GM23338 (cell line): ENCODE measurements at regions not wholly inside any gene's neighbourhood (a gene's known extent, or its start where the extent isn't known, plus 50 kb on each side); places are given as distances from the start of the nearest gene placed in this dataset.

Source experiments
- ATAC-seq: fragments of 200-7000 bp; cut with Tn5 transposase; 3 replicates; pipeline ENCODE4 v1.9.1; 2020
- DNase-seq: peaks from one replicate; pipeline ENCODE4 v3.0.0-alpha.2; 2015; ENCODE audit warnings: low spot score
- H2AFZ ChIP-seq: fragments of 200-600 bp; sonication (generic); 2 replicates; pipeline ENCODE4 v1.8.0; 2016; ENCODE audit warnings: antibody characterized with exemption, mild to moderate bottlenecking, moderate library complexity
- H3F3A ChIP-seq: fragments of 200-600 bp; sonication (generic); replicated peaks from 2 replicates; pipeline ENCODE4 v1.8.0; 2017; ENCODE audit warnings: antibody characterized with exemption, mixed run types, low read depth
- H3K27ac ChIP-seq: fragments of 200-600 bp; sonication (generic); 2 replicates; pipeline ENCODE4 v1.6.1; 2016; ENCODE audit warnings: low read depth
- H3K27me3 ChIP-seq: fragments of 200-600 bp; sonication (generic); 2 replicates; pipeline ENCODE4 v1.8.0; 2016; ENCODE audit warnings: mild to moderate bottlenecking, mixed run types, moderate library complexity; ENCODE audit not compliant: insufficient read depth
- H3K36me3 ChIP-seq: fragments of 200-600 bp; sonication (generic); 2 replicates; pipeline ENCODE4 v1.8.0; 2016; ENCODE audit warnings: mild to moderate bottlenecking; ENCODE audit not compliant: insufficient read depth
- H3K4me1 ChIP-seq: fragments of 200-600 bp; sonication (generic); 2 replicates; pipeline ENCODE4 v1.8.0; 2016; ENCODE audit warnings: mild to moderate bottlenecking, moderate library complexity; ENCODE audit not compliant: insufficient read depth
- H3K4me2 ChIP-seq: fragments of 200-600 bp; sonication (generic); 2 replicates; pipeline ENCODE4 v1.7.1; 2017; ENCODE audit warnings: mixed run types
- H3K4me3 ChIP-seq: fragments of 200-600 bp; sonication (generic); 2 replicates; pipeline ENCODE4 v1.6.1; 2016; ENCODE audit warnings: mixed run types
- H3K79me2 ChIP-seq: fragments of 200-600 bp; sonication (generic); replicated peaks from 2 replicates; pipeline ENCODE4 v1.8.0; 2017; ENCODE audit warnings: mild to moderate bottlenecking; ENCODE audit not compliant: insufficient read depth
- H3K9me2 ChIP-seq: fragments of 200-600 bp; sonication (generic); 2 replicates; pipeline ENCODE4 v1.8.0; 2017; ENCODE audit not compliant: insufficient read depth
- H4K20me1 ChIP-seq: fragments of 200-600 bp; sonication (generic); replicated peaks from 2 replicates; pipeline ENCODE4 v1.8.0; 2017; ENCODE audit warnings: mild to moderate bottlenecking; ENCODE audit not compliant: insufficient read depth
- H3K27ac Mint-ChIP-seq: 2 replicates; pipeline ENCODE4 v1.8.0; 2020; ENCODE audit warnings: inconsistent platforms, mild to moderate bottlenecking, moderate library complexity, mixed read lengths
- H3K27me3 Mint-ChIP-seq: 3 replicates; pipeline ENCODE4 v1.8.0; 2022; ENCODE audit warnings: low read depth, mild to moderate bottlenecking, moderate library complexity, mixed read lengths, inconsistent platforms; ENCODE audit not compliant: insufficient read depth, poor library complexity
- H3K36me3 Mint-ChIP-seq: 3 replicates; pipeline ENCODE4 v1.8.0; 2021; ENCODE audit warnings: low read depth, mild to moderate bottlenecking, inconsistent platforms, moderate library complexity, mixed read lengths
- H3K4me1 Mint-ChIP-seq: 3 replicates; pipeline ENCODE4 v1.8.0; 2020; ENCODE audit warnings: mild to moderate bottlenecking, inconsistent platforms, mixed read lengths
- H3K4me3 Mint-ChIP-seq: 3 replicates; pipeline ENCODE4 v1.8.0; 2021; ENCODE audit warnings: moderate library complexity, mild to moderate bottlenecking, inconsistent platforms, mixed read lengths
- H3K9me3 Mint-ChIP-seq: 3 replicates; pipeline ENCODE4 v1.8.0; 2020; ENCODE audit warnings: moderate library complexity, mild to moderate bottlenecking, inconsistent platforms, mixed read lengths
- CREB1 ChIP-seq: fragments of 250-450 bp; sonication (Bioruptor Pico); IDR thresholded peaks from 2 replicates; pipeline ENCODE4 v1.5.0; 2020; ENCODE audit warnings: low read depth, mild to moderate bottlenecking, moderate library complexity
- CTCF ChIP-seq, 2 experiments: fragments of 200-600 bp in 1 of 2; sonication (generic) in 1 of 2; conservative IDR thresholded peaks; 2 replicates each; pipeline versions ENCODE4 v1.5.1 to v1.6.1; 2016 to 2017; ENCODE audit warnings: antibody characterized with exemption in 2 of 2, low read depth in 2 of 2, mild to moderate bottlenecking in 2 of 2, moderate library complexity in 1 of 2
- EZH2 ChIP-seq: fragments of 200-600 bp; sonication (generic); IDR thresholded peaks from one replicate; pipeline ENCODE4 v1.8.0; 2017; ENCODE audit warnings: antibody characterized with exemption, mild to moderate bottlenecking, low read depth; ENCODE audit not compliant: unreplicated experiment
- EZH2phosphoT487 ChIP-seq: fragments of 200-600 bp; sonication (generic); IDR thresholded peaks from one replicate; pipeline ENCODE4 v1.8.1; 2018; ENCODE audit warnings: antibody characterized with exemption; ENCODE audit not compliant: unreplicated experiment
- JUNB ChIP-seq: IDR thresholded peaks from one replicate; pipeline ENCODE4 v1.6.1; 2016; ENCODE audit warnings: antibody characterized with exemption; ENCODE audit not compliant: unreplicated experiment
- NANOG ChIP-seq: IDR thresholded peaks from 2 replicates; pipeline ENCODE4 v1.6.1; 2016; ENCODE audit warnings: antibody characterized with exemption, borderline replicate concordance
- POLR2AphosphoS5 ChIP-seq: IDR thresholded peaks from 2 replicates; pipeline ENCODE4 v1.6.1; 2016; ENCODE audit warnings: antibody characterized with exemption, low read depth
- REST ChIP-seq: IDR thresholded peaks from one replicate; pipeline ENCODE4 v1.6.1; 2018; ENCODE audit warnings: antibody characterized with exemption; ENCODE audit not compliant: unreplicated experiment
- STAT1 ChIP-seq: IDR thresholded peaks from one replicate; pipeline ENCODE4 v1.6.1; 2016; ENCODE audit warnings: antibody characterized with exemption; ENCODE audit not compliant: unreplicated experiment
- ZNF114 ChIP-seq: fragments of 250-450 bp; sonication (Bioruptor Pico); IDR thresholded peaks from 2 replicates; pipeline ENCODE4 v1.5.0; 2020; ENCODE audit warnings: mild to moderate bottlenecking, moderate library complexity
- ZNF331 ChIP-seq: fragments of 250-450 bp; sonication (Bioruptor Pico); IDR thresholded peaks from 2 replicates; pipeline ENCODE4 v1.5.0; 2020; ENCODE audit warnings: low read depth, mild to moderate bottlenecking, moderate library complexity
- ZNF462 ChIP-seq: fragments of 250-450 bp; sonication (Bioruptor Pico); IDR thresholded peaks from 2 replicates; pipeline ENCODE4 v1.5.0; 2020; ENCODE audit warnings: mild to moderate bottlenecking, moderate library complexity
- TF ChIP-seq, protein P1 (sequence below): IDR thresholded peaks from 2 replicates; pipeline ENCODE4 v1.6.1; 2016; ENCODE audit warnings: antibody characterized with exemption

DNA sequence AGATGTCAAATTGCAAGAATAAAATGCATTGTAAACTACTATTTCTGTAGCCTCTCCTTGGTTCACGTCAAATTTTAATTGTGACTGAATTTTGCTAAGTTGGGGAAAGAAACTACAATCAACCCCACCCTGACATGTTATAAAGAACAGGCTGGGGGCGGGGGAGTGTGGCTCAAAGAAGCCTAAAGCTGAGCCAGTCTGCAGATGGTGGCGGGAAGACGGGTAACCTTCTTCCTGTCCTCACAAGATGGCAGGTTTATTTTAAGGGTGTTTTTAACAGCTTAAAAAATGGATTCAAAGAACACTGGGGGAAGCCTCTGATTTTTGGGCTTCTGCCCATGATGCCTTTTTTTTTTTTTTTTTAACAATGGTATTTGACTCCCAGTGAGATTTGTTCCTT is 68.5 kb upstream of the MELK start:
- no peak for DNase-seq
- Mint-ChIP-seq H3K4me1 (peaks cover 24% of the 10 kb centered on the region), H3K9me3 (no peaks in the 10 kb centered on the region), H3K27ac (no peak overlapping the region), H3K27me3 (peaks cover 9% of the 10 kb centered on the region), H3K4me3 (no peak overlapping the region), H3K36me3 (no peaks in the 10 kb centered on the region)
- Histone ChIP-seq H3K4me2 (no peak overlapping the region), H3K4me3 (no peak overlapping the region), H3K79me2 (no peaks in the 10 kb centered on the region), H4K20me1 (no peaks in the 10 kb centered on the region), H3K9me2 (no peaks in the 10 kb centered on the region), H3K36me3 (no peaks in the 10 kb centered on the region), H3F3A (0 out of 2 replicates have a peak, but pooled peaks cover 2% of the 10 kb centered on the region), H3K27me3 (no peaks in the 10 kb centered on the region), H3K4me1 (peaks cover 22% of the 10 kb centered on the region), H2AFZ (peak overlapping the region; percentile 70), H3K27ac (no peak overlapping the region)
- TF ChIP-seq REST (no peak), ZNF331 (CRISPR knock-in tag) (no peak), ZNF462 (CRISPR knock-in tag) (no peak), EZH2 (no peak), JUNB (no peak), POLR2AphosphoS5 (no peak), CTCF (conservative IDR thresholded peaks at IDR 0.05; ENCODE audit: low read depth in 2 of 2) (no peak), STAT1 (no peak), EZH2phosphoT487 (no peak), ZNF114 (CRISPR knock-in tag) (no peak), NANOG (no peak), CREB1 (CRISPR knock-in tag) (no peak)
- TF ChIP-seq, protein P1, sequence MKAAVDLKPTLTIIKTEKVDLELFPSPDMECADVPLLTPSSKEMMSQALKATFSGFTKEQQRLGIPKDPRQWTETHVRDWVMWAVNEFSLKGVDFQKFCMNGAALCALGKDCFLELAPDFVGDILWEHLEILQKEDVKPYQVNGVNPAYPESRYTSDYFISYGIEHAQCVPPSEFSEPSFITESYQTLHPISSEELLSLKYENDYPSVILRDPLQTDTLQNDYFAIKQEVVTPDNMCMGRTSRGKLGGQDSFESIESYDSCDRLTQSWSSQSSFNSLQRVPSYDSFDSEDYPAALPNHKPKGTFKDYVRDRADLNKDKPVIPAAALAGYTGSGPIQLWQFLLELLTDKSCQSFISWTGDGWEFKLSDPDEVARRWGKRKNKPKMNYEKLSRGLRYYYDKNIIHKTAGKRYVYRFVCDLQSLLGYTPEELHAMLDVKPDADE: no peak
- no peak for ATAC-seq
